ENCODE measurements at regions not wholly inside any gene's neighbourhood (a gene's known extent, or its start where the extent isn't known, plus 50 kb on each side); places are given as distances from the start of the nearest gene placed in this dataset.

GRCh38 chr3:88621586-88621985 lies 471.8 kb downstream of the C3orf38 start:
- no peak for DNase-seq (ENCODE audit: low read depth in 1 of 2, low spot score in 1 of 2)
- no peak overlapping the region for H3K27ac ChIP-seq (replicated peaks)
- no peak for TF ChIP-seq POLR2AphosphoS5 (IDR thresholded peaks at IDR 0.05; ENCODE audit: low read depth)
- TF ChIP-seq REST (IDR thresholded peaks at IDR 0.05; ENCODE audit: insufficient replicate concordance, low read depth) = no peak
- TF ChIP-seq SPI1 (IDR thresholded peaks at IDR 0.05; ENCODE audit: borderline replicate concordance, low read depth) = no peak
- TF ChIP-seq CTCF (IDR thresholded peaks at IDR 0.05; ENCODE audit: insufficient read depth, low read length) = no peak
- no peak for TF ChIP-seq GABPA (IDR thresholded peaks at IDR 0.05; ENCODE audit: low read depth)
- no peaks in the 10 kb centered on the region for H3K27me3 ChIP-seq (ENCODE audit: insufficient read depth, poor library complexity, severe bottlenecking)
- no peak overlapping the region for H3K4me3 ChIP-seq (replicated peaks; ENCODE audit: insufficient read depth, low read length)

- TF ChIP-seq REST (IDR thresholded peaks at IDR 0.05; ENCODE audit: insufficient replicate concordance, low read depth) (no peak), CTCF (IDR thresholded peaks at IDR 0.05; ENCODE audit: insufficient read depth, low read length) (no peak), SPI1 (IDR thresholded peaks at IDR 0.05; ENCODE audit: borderline replicate concordance, low read depth) (no peak), POLR2AphosphoS5 (IDR thresholded peaks at IDR 0.05; ENCODE audit: low read depth) (no peak), GABPA (IDR thresholded peaks at IDR 0.05; ENCODE audit: low read depth) (no peak)
- no peak for DNase-seq (ENCODE audit: low read depth in 1 of 2, low spot score in 1 of 2)
- H3K27me3 ChIP-seq (ENCODE audit: insufficient read depth, poor library complexity, severe bottlenecking) = no peaks in the 10 kb centered on the region
- no peak overlapping the region for H3K4me3 ChIP-seq (replicated peaks; ENCODE audit: insufficient read depth, low read length)
- H3K27ac ChIP-seq (replicated peaks) = no peak overlapping the region
Measured at GRCh38 chr3:88623709-88624108, 473.9 kb downstream of the C3orf38 start.

GRCh38 chr3:88626456-88627120 lies 476.8 kb downstream of the C3orf38 start:
- Histone ChIP-seq H3K4me3 (replicated peaks; ENCODE audit: insufficient read depth, low read length) (no peak overlapping the region), H3K27ac (replicated peaks) (no peak overlapping the region), H3K27me3 (ENCODE audit: insufficient read depth, poor library complexity, severe bottlenecking) (no peaks in the 10 kb centered on the region)
- no peak for DNase-seq (ENCODE audit: low read depth in 1 of 2, low spot score in 1 of 2)
- TF ChIP-seq CTCF (IDR thresholded peaks at IDR 0.05; ENCODE audit: insufficient read depth, low read length) (no peak), SPI1 (IDR thresholded peaks at IDR 0.05; ENCODE audit: borderline replicate concordance, low read depth) (no peak), REST (IDR thresholded peaks at IDR 0.05; ENCODE audit: insufficient replicate concordance, low read depth) (no peak), GABPA (IDR thresholded peaks at IDR 0.05; ENCODE audit: low read depth) (no peak)
